ENCODE measurements at regions not wholly inside any gene's neighbourhood (a gene's known extent, or its start where the extent isn't known, plus 50 kb on each side); places are given as distances from the start of the nearest gene placed in this dataset.

DNA sequence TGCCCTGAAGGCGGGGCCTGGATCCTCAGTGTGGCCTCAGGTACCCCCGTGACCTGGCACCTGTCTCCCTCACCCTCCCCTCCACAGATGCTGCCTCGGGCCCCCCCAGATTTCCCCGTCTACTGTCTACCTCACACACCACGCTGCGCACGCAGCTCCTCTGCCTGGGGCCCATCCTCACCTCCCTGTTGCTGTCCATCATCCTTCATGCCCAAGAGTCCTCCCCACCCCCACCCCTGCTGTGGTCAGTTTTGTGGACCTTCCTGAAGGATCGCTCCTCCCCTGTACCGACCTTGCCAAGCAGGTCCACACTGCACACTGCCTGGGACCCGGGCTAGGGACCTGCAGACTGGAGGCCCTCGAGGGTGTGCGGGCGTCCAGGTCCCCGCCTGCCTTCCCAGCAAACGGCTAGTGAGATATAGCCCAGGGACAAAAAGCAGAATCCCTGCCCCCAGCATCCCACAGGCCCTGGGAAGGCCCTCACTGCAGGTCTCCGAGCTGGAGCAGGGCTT lies 197.4 kb upstream of the DIO3 start:
- DNase-seq: no peak

DNA sequence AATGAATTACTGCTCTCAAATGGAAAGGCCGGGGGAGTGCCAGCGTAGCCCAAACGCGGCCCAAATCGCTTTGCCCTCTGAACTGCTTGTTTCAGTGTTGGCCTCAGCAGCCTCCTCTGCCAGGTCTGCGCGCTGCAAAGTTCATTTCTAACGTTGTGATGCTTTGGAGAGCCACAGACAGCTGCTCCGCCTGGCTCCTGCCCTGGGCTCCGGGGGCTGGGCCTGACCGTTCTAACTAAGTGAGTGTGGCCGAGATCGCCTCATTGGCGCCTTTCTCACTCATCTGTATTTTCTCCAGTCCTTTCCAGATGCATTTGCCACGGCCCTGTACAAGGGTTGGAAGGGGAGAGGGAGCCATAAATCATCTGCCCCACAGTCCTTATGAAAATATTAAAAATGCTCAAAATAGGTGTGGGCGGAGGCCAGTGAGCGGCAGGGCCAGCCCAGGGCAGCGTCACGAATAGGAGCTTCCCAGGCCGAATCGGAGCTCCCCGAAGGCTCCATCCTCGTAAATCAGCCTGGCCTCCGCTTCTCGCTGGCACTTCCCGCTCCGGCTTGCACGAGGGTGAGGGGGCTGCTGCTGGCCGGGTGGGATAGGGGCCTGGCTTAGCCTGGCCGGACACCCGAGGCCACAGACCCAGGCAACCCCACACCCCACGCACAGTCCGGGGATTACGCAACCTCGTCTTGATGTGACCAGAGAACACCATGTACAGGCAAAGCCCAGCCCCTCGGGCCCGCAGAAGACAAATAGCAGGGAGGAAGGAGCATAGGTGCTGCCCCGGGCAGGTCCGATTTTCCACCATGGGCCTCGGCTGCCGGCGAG lies 196.6 kb upstream of the DIO3 start:
- no peak for DNase-seq

GRCh38 chr14:101365329-101366158 lies 195.8 kb upstream of the DIO3 start:
- DNase-seq: no peak

GRCh38 chr14:101367421-101368261 lies 193.7 kb upstream of the DIO3 start:
- DNase-seq: no peak

DNA sequence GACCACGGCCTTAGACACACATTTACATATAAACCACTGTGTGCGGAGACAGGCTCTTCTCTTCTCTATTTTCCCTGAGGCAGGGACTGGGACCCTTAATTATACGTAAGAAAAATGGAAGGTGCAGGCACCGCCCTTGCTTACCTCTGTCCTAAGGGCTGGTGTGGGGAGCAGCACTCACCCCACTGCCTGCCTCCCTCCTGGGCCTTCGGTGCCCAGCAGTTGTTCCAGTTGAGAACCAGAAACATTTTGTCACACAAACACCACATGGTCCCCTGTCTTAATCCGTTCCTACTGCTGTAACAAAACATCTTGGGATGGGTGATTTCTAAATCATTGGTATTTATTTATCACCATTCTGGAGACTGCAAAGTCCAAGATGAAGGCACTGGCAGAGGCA lies 192.7 kb upstream of the DIO3 start:
- DNase-seq: no peak

- no peak for DNase-seq
These were observed 191.9 kb upstream of the DIO3 start for GRCh38 chr14:101369194-101369915.

- no peak for DNase-seq
These were observed 191.2 kb upstream of the DIO3 start for GRCh38 chr14:101369916-101370592.

DNA sequence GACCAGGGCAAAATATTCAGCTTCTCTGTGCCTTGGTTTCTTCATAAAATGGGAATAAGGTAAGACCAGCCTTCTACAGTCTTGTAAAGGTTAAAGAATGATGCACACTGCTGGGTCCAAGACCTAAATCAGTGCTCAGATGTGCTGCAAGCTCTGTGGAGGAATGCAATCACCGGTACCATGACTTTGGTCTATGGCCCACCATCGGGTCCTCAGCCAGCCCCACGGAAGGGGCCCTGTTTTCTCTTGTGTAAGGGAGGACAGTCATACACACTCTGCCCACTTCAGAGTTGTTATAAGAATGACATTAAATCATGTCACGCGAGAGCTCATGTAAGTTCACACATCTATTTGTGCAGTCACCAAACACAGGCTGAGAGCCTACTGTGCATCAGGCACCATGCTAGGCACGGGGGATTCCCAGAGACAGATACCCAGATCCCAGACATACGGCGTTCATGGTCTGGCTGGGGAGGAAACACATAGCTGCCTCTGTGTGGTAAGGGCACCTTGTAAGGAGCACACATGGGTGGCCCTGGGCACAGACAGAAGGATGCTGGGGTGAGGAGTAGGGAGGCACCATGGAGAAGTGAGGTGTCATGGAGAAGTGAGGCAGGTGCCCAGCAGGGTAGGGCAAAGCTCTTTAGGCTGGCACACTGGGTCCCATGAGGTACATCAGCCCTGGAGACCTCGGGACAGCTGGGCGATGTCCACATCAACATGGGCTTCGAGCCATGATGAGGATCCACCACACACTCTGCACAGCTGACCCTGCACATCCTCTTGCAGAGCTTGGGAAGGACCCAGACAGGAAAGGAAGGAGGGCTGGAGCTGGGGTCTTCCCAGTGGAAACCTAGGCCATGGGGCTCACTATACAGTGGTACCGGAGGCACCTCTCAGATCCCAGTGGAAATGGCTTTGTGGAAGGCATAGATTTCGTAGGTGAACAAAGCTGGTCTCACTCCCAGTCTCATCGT lies 190.4 kb upstream of the DIO3 start:
- DNase-seq: no peak

DNA sequence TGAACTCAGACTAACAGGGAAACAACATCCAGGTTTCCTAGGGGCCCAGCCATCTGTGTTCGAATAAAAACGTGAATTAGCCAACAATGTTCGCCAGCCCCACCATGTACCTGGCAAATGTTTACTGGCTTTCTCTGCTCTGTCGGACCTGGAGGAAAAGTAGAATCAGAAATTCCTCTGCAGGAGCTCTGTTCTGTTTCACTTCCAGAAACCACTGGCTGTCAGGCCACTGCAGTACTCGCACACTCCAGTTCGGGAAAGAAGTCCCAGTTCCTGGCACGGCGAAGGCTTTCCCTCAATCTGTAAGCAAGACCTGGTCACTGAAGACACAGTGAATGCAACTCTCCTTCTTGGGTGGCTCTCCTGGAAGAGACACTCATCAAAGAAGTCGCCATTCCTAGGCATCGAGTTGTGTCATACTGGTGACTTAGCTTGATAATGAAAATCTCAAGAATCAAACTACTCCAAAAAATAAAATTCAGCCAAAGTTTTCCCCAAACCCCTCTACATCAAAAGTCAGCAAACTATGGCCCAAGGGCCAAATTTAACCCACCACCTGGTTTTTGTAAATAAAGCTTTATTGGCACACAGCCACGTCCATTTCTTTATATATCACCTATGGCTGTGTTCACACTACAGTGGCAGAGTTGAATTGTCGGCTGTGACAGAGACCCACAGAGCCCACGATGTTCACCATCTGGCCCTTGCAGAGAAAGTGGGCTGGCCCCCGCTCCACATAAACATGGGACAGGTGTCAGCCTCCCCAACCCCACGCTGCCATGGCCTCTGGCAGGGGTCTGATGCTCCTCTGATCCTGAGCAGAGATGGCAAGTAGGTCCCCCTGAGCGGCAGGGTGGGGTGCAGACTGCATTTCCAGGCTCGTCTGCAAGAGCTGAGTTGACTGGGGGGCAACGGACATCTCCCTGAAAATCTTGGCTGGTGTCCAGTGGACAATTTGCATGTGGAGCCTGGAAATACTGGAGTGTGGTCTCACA lies 189.2 kb upstream of the DIO3 start:
- DNase-seq: no peak

GRCh38 chr14:101372894-101373620 lies 188.2 kb upstream of the DIO3 start:
- DNase-seq: no peak

DNA sequence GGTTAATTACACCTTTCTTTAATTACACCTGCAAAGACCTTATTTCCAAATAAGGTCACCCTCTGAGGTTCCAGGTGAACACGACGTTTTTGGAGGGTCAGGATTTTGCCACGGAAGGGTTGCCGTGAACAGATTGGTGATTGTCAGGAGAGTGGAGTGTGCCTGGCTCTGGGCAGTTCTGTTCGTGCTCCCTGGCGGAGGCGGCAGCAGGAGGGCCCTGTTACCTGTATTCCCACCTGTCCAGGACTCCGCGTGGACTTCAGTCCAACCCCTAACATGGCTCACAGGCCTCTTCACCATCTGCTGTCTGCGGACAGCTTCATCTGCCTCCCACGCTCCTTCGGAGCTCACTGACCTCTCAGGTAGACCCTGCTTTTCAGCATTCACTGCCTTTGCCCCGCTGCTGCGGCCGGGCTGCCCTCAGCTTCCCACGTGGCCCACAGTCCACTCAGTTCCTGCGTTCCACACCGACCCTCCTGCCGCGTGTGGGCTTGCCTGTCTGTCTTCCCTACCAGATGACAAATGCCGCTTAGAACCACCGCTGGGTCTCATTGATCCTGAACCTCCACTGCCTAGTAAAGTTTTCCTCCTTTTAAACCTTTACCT lies 187.5 kb upstream of the DIO3 start:
- DNase-seq: no peak

GRCh38 chr14:101374373-101375338 lies 186.6 kb upstream of the DIO3 start:
- DNase-seq: no peak

GRCh38 chr14:101377069-101377468 lies 184.2 kb upstream of the DIO3 start:
- no peak for DNase-seq

DNA sequence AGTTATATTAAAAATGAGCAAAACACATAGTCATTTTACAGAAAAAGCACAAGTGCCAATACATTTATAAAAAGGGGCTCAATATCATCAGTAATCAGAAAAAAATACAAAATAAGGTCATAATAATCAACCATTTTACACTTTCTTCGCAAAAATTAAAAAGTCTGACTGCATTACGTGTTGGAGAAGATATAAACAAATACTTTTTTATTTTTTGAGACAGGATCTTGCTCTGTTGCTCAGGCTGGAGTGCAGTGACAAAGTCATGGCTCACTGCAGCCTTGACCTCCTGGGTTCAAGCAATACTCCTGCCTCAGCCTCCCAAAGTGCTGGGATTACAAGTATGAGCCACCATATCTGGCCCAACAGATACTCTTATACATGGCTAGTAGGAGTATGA lies 181.5 kb upstream of the DIO3 start:
- DNase-seq: no peak

DNA sequence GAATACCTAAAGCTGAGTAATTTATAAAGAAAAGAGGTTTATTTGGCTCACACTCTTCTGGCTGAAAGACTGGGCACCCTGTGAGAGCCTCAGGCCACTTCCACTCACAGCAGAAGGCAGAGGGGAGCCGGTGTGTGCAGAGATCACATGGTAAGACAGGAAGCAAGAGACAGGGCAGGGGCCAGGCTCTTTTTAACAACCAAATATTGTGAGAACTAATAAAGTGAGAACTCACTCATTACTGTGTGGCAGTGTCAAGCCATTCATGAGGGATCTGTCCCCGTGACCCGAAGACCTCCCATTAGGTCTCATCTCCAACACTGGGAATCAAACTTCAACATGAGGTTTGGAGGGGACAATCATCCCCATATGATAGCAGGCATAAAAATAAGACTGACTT lies 180.8 kb upstream of the DIO3 start:
- no peak for DNase-seq

GRCh38 chr14:101380940-101381339 lies 180.4 kb upstream of the DIO3 start:
- DNase-seq: no peak
